Small intestine (tissue), 7 donors: ENCODE measurements at regions not wholly inside any gene's neighbourhood (a gene's known extent, or its start where the extent isn't known, plus 50 kb on each side); places are given as distances from the start of the nearest gene placed in this dataset.

Source experiments
- DNase-seq, 2 donors: peaks; one replicate each; pipeline versions ENCODE4 v3.0.0 to v3.0.0-alpha.2; 2013
- FAIRE-seq: peaks from 2 replicates; lab custom pipeline; 2012; peaks lifted over from hg19 to GRCh38; lab: Jason Lieb, UNC
- H3K27ac ChIP-seq, 3 donors: one replicate each; pipeline ENCODE4 v1.5.1; 2013; ENCODE audit warnings: low read length in 2 of 3, mild to moderate bottlenecking in 2 of 3, control low read depth in 1 of 3, inconsistent platforms in 1 of 3, low read depth in 1 of 3, moderate library complexity in 1 of 3
- H3K27me3 ChIP-seq, 3 donors: one replicate each; pipeline ENCODE4 v1.6.1; 2013; ENCODE audit warnings: low read length in 3 of 3, inconsistent platforms in 1 of 3; ENCODE audit not compliant: control insufficient read depth in 3 of 3, insufficient read depth in 3 of 3
- H3K36me3 ChIP-seq, 3 donors: one replicate each; pipeline ENCODE4 v1.6.1; 2013; ENCODE audit warnings: low read length in 3 of 3, inconsistent platforms in 1 of 3, low read depth in 1 of 3, mild to moderate bottlenecking in 1 of 3, moderate library complexity in 1 of 3; ENCODE audit not compliant: control insufficient read depth in 3 of 3, insufficient read depth in 2 of 3
- H3K4me1 ChIP-seq, 3 donors: one replicate each; pipeline ENCODE4 v1.6.1; 2013; ENCODE audit warnings: low read length in 2 of 3, inconsistent platforms in 1 of 3, low read depth in 1 of 3, mild to moderate bottlenecking in 1 of 3, moderate library complexity in 1 of 3; ENCODE audit not compliant: control insufficient read depth in 3 of 3, insufficient read depth in 2 of 3
- H3K4me3 ChIP-seq, 3 donors: one replicate each; pipeline ENCODE4 v1.5.1; 2013; ENCODE audit warnings: low read length in 3 of 3, control low read depth in 1 of 3, inconsistent platforms in 1 of 3, low read depth in 1 of 3, mild to moderate bottlenecking in 1 of 3, moderate library complexity in 1 of 3
- H3K9me3 ChIP-seq, 2 donors: one replicate each; pipeline ENCODE4 v1.6.1; 2013; ENCODE audit warnings: low read depth in 1 of 2, low read length in 1 of 2; ENCODE audit not compliant: control insufficient read depth in 2 of 2, insufficient read depth in 1 of 2
- WGBS, 3 donors: extraction: QIAGEN DNeasy Blood & Tissue Kit; methylation state at CpG; one replicate each; pipeline ENCODE4 v1.1.7; 2013; 5-methylcytosine and 5-hydroxymethylcytosine counted together
- donor health status: healthy with polysubstance abuse.
- donor health status: control.
- donor health status: control.
- donor health status: Bipolar disorder and iron deficiency.
- donor health status: healthy.

- FAIRE-seq: no peak
- no peaks in the 10 kb centered on the region for H3K9me3 ChIP-seq
Measured at GRCh38 chr10:121306159-121306673, 292.0 kb downstream of the FGFR2 start.

GRCh38 chr10:121307411-121307980 lies 290.7 kb downstream of the FGFR2 start:
- Histone ChIP-seq H3K36me3 (no peaks in the 10 kb centered on the region), H3K4me3 (no peak overlapping the region), H3K4me1 (peaks cover 0 to 7% (median 0%) of the 10 kb centered on the region in 3 donors), H3K27ac (no peak overlapping the region), H3K27me3 (no peaks in the 10 kb centered on the region), H3K9me3 (no peaks in the 10 kb centered on the region)
- WGBS, 3 donors: 79 to 88% (median 81%) methylated on average over 3 of the region's 3 CpGs
- FAIRE-seq (no peak), DNase-seq (no peak)

More at GRCh38 chr10:121306159-121306673, 292.0 kb downstream of the FGFR2 start:
- 59 to 65% (median 61%) methylated on average over 3 of the region's 3 CpGs for WGBS, 3 donors
- Histone ChIP-seq H3K27ac (no peak overlapping the region), H3K4me3 (no peak overlapping the region), H3K36me3 (no peaks in the 10 kb centered on the region), H3K27me3 (no peaks in the 10 kb centered on the region), H3K4me1 (peaks cover 0 to 7% (median 0%) of the 10 kb centered on the region in 3 donors)
- DNase-seq: no peak

- WGBS, 3 donors: 76 to 85% (median 79%) methylated on average over 1 of the region's 1 CpG
Measured at GRCh38 chr10:121308020-121308419, 290.2 kb downstream of the FGFR2 start.

DNA sequence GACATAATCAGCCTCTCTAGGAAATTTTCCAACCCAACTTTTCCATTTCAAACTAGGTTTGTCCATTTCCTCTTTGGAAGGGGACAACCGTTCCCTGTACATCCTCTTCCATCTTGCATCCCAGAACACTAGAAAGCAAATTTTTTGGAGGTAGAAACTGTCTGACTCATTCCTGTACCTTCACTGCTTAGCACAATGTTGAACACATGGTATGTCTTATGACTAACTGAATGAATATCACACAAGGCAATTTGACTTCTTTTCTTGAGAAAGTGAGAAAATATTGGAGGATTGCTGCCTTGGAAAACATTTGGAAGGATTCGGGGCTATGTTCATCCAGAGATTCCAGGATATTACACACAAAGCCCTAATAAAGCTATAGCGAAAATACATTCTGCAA lies 289.1 kb downstream of the FGFR2 start:
- Histone ChIP-seq H3K4me3 (no peak overlapping the region), H3K36me3 (no peaks in the 10 kb centered on the region), H3K27ac (no peak overlapping the region), H3K9me3 (no peaks in the 10 kb centered on the region), H3K4me1 (no peaks in the 10 kb centered on the region), H3K27me3 (no peaks in the 10 kb centered on the region)
- FAIRE-seq (no peak), DNase-seq (no peak)
- whole genome bisulfite sequencing, 3 donors: 83 to 91% (median 87%) methylated on average over 3 of the region's 3 CpGs

More at GRCh38 chr10:121308020-121308419, 290.2 kb downstream of the FGFR2 start:
- H3K36me3 ChIP-seq: no peaks in the 10 kb centered on the region
- DNase-seq (no peak), FAIRE-seq (no peak)
- H3K27ac ChIP-seq: no peak overlapping the region
- no peaks in the 10 kb centered on the region for H3K9me3 ChIP-seq
- H3K4me3 ChIP-seq: no peak overlapping the region
- no peaks in the 10 kb centered on the region for H3K27me3 ChIP-seq
- peaks cover 0 to 7% (median 0%) of the 10 kb centered on the region in 3 donors for H3K4me1 ChIP-seq

DNA sequence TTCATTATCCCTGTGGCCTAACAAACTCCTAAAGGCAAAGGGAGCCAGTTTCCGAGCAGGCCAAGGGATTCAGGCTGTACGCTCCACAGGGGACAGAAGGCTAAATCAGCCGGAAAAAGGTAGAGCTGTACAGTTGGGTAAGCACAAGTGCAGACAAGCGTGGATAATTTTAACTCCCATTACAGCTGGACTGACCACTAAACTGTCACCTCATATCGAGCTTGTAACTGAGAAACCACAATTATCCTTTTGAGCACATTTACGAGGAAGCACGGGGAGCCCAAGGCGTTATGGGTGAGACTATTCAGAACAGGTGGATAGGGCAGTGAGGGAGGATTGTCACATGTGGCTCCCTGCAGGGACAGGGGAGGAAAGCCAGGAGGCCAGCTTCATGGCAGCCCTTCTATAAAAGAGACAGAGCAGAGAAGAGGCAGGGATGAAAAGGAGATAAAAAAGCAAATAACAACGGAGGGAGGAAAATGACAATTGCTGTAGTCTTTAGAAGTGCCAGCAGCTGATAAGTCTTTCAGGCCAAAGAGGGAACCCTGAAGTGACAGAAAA lies 288.0 kb downstream of the FGFR2 start:
- DNase-seq (no peak), FAIRE-seq (no peak)
- Histone ChIP-seq H3K9me3 (no peaks in the 10 kb centered on the region), H3K4me1 (no peaks in the 10 kb centered on the region), H3K4me3 (no peak overlapping the region), H3K27ac (no peak overlapping the region), H3K27me3 (no peaks in the 10 kb centered on the region), H3K36me3 (no peaks in the 10 kb centered on the region)
- 59 to 60% (median 60%) methylated on average over 9 of the region's 9 CpGs for WGBS, 3 donors

GRCh38 chr10:121311812-121312443 lies 286.3 kb downstream of the FGFR2 start:
- no peak for FAIRE-seq
- no peaks in the 10 kb centered on the region for H3K4me1 ChIP-seq
- no peaks in the 10 kb centered on the region for H3K9me3 ChIP-seq
- no peaks in the 10 kb centered on the region for H3K27me3 ChIP-seq
- H3K36me3 ChIP-seq: no peaks in the 10 kb centered on the region
- no peak overlapping the region for H3K27ac ChIP-seq
- DNase-seq: no peak
- H3K4me3 ChIP-seq: no peak overlapping the region
- WGBS, 3 donors: 33 to 55% (median 38%) methylated on average over 7 of the region's 7 CpGs

GRCh38 chr10:121312587-121312986 lies 285.7 kb downstream of the FGFR2 start:
- H3K9me3 ChIP-seq: no peaks in the 10 kb centered on the region
- H3K4me1 ChIP-seq: no peaks in the 10 kb centered on the region
- H3K36me3 ChIP-seq: no peaks in the 10 kb centered on the region
- WGBS, 3 donors: 20 to 24% (median 21%) methylated on average over 5 of the region's 5 CpGs
- no peak for DNase-seq
- no peak overlapping the region for H3K27ac ChIP-seq
- H3K4me3 ChIP-seq: no peak overlapping the region
- no peak for FAIRE-seq
- no peaks in the 10 kb centered on the region for H3K27me3 ChIP-seq

- FAIRE-seq: no peak
- DNase-seq: no peak
- no peak overlapping the region for H3K4me3 ChIP-seq
- H3K36me3 ChIP-seq: no peaks in the 10 kb centered on the region
- no peaks in the 10 kb centered on the region for H3K9me3 ChIP-seq
- H3K4me1 ChIP-seq: no peaks in the 10 kb centered on the region
- H3K27ac ChIP-seq: no peak overlapping the region
- 75 to 84% (median 81%) methylated on average over 17 of the region's 17 CpGs for WGBS, 3 donors
- no peaks in the 10 kb centered on the region for H3K27me3 ChIP-seq
Measured at GRCh38 chr10:121313119-121313875, 284.9 kb downstream of the FGFR2 start.
